ENCODE measurements at regions not wholly inside any gene's neighbourhood (a gene's known extent, or its start where the extent isn't known, plus 50 kb on each side); places are given as distances from the start of the nearest gene placed in this dataset.

GRCh38 chr17:77667478-77667877 lies 291.0 kb upstream of the TNRC6C start:
- TF ChIP-seq, protein P1, sequence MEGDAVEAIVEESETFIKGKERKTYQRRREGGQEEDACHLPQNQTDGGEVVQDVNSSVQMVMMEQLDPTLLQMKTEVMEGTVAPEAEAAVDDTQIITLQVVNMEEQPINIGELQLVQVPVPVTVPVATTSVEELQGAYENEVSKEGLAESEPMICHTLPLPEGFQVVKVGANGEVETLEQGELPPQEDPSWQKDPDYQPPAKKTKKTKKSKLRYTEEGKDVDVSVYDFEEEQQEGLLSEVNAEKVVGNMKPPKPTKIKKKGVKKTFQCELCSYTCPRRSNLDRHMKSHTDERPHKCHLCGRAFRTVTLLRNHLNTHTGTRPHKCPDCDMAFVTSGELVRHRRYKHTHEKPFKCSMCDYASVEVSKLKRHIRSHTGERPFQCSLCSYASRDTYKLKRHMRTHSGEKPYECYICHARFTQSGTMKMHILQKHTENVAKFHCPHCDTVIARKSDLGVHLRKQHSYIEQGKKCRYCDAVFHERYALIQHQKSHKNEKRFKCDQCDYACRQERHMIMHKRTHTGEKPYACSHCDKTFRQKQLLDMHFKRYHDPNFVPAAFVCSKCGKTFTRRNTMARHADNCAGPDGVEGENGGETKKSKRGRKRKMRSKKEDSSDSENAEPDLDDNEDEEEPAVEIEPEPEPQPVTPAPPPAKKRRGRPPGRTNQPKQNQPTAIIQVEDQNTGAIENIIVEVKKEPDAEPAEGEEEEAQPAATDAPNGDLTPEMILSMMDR (IDR thresholded peaks at IDR 0.05) = no peak
- no peak for TF ChIP-seq POLR2A (IDR thresholded peaks at IDR 0.05)
- Histone ChIP-seq H3K27ac (no peak overlapping the region), H3K9me3 (peaks cover 0 to 3% of the 10 kb centered on the region in 2 donors), H3K36me3 (no peaks in the 10 kb centered on the region), H3K4me1 (no peaks in the 10 kb centered on the region), H3K4me3 (no peak overlapping the region), H3K27me3 (no peaks in the 10 kb centered on the region)
- no peak for DNase-seq
- intact Hi-C loops (cut with DNase I; ENCODE audit: low total_unique reads) = no loop called here

DNA sequence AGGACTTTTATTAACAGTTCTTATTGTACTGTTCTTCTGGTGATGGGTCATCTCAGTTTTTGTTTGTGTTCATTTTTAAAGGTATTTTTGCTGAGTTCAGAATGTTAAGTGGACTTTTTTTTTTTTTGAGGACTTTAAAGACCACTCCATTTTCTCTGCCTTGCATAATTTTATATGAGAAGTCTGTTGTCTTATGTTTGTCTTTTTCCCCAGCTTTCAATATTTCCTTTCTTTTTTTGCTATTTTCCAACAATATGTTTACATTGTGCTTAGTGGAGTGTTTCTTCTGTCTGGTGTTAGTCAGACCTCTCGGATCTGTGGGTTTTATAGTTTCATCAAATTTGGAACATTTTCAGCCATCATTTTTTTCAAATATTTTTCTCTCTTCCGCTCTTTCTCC lies 290.0 kb upstream of the TNRC6C start:
- no peak overlapping the region for H3K27ac ChIP-seq
- no peaks in the 10 kb centered on the region for H3K4me1 ChIP-seq
- no peaks in the 10 kb centered on the region for H3K36me3 ChIP-seq
- H3K27me3 ChIP-seq = no peaks in the 10 kb centered on the region
- intact Hi-C loops (cut with DNase I; ENCODE audit: low total_unique reads) = no loop called here
- H3K4me3 ChIP-seq = no peak overlapping the region
- DNase-seq = no peak
- TF ChIP-seq, protein P1 (IDR thresholded peaks at IDR 0.05) = no peak
- TF ChIP-seq POLR2A (IDR thresholded peaks at IDR 0.05) = no peak
- peaks cover 0 to 3% of the 10 kb centered on the region in 2 donors for H3K9me3 ChIP-seq

GRCh38 chr17:77670173-77670572 lies 288.3 kb upstream of the TNRC6C start:
- Histone ChIP-seq H3K9me3 (peaks cover 0 to 3% of the 10 kb centered on the region in 2 donors), H3K4me1 (no peaks in the 10 kb centered on the region), H3K36me3 (no peaks in the 10 kb centered on the region), H3K27me3 (no peaks in the 10 kb centered on the region), H3K27ac (no peak overlapping the region), H3K4me3 (no peak overlapping the region)
- DNase-seq = no peak
- intact Hi-C loops (cut with DNase I; ENCODE audit: low total_unique reads) = no loop called here
- TF ChIP-seq, protein P1 (IDR thresholded peaks at IDR 0.05) = no peak
- no peak for TF ChIP-seq POLR2A (IDR thresholded peaks at IDR 0.05)

DNA sequence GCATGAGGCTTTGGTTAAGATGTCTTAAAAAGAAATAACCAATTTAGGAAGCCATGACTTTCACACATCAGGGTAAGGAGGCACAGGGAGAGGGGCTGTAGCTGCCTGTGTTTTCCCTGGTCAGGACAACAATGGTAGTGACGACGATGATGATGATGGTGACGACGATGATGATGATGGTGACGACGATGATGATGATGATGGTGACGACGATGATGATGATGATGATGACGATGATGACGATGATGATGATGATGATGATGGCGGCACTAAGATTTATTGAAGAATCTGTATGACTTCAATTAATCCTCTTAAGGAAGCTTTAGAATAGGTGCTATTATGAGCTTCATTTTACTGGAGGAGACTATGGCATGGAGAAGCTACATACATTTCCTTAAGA lies 284.1 kb upstream of the TNRC6C start:
- no peak for DNase-seq
- H3K36me3 ChIP-seq = no peaks in the 10 kb centered on the region
- H3K9me3 ChIP-seq = peaks cover 0 to under 1% of the 10 kb centered on the region in 2 donors
- no peak for TF ChIP-seq POLR2A (IDR thresholded peaks at IDR 0.05)
- TF ChIP-seq, protein P1 (IDR thresholded peaks at IDR 0.05) = no peak
- intact Hi-C loops (cut with DNase I; ENCODE audit: low total_unique reads) = no loop called here
- H3K4me1 ChIP-seq = no peaks in the 10 kb centered on the region
- H3K27ac ChIP-seq = no peak overlapping the region
- H3K27me3 ChIP-seq = no peaks in the 10 kb centered on the region
- no peak overlapping the region for H3K4me3 ChIP-seq

DNA sequence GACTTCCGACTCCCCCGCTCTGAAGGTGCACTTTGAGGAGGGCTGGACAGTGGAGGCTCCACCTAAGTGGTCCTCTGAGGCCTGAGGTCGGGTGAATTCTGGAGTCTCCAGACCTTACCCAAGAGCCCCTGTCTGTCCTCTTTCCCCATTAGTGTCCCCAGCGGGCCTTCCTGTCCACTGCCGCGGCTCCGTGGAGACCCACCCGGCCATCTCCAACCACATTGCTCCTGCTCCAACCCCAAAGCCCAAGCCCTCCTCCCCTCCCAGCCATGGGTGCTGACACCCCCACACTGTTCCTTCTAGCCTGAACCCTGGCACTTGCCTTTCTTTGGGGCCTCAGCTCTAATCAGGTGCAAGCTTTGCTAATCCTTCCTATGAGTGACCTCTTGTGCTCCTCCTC lies 283.1 kb upstream of the TNRC6C start:
- Histone ChIP-seq H3K9me3 (no peaks in the 10 kb centered on the region), H3K4me1 (no peaks in the 10 kb centered on the region), H3K36me3 (no peaks in the 10 kb centered on the region), H3K27me3 (no peaks in the 10 kb centered on the region), H3K4me3 (no peak overlapping the region), H3K27ac (no peak overlapping the region)
- TF ChIP-seq POLR2A (IDR thresholded peaks at IDR 0.05) = no peak
- TF ChIP-seq, protein P1 (IDR thresholded peaks at IDR 0.05) = no peak
- no peak for DNase-seq
- intact Hi-C loops (cut with DNase I; ENCODE audit: low total_unique reads) = no loop called here
